Neural crest cell (in vitro differentiated cells): ENCODE measurements at regions not wholly inside any gene's neighbourhood (a gene's known extent, or its start where the extent isn't known, plus 50 kb on each side); places are given as distances from the start of the nearest gene placed in this dataset.

Experiments used
- DNase-seq: peaks from one replicate; pipeline ENCODE4 v3.0.0; 2021; ENCODE audit warnings: low read depth, mixed read lengths, low spot score
- H3K27ac Mint-ChIP-seq: one replicate; pipeline ENCODE4 v1.8.0; 2021; ENCODE audit warnings: mild to moderate bottlenecking, mixed read lengths; ENCODE audit not compliant: unreplicated experiment
- H3K27me3 Mint-ChIP-seq: 2 replicates; pipeline ENCODE4 v1.8.0; 2021; ENCODE audit warnings: low read depth, mild to moderate bottlenecking, mixed read lengths
- H3K36me3 Mint-ChIP-seq: 2 replicates; pipeline ENCODE4 v1.8.0; 2021; ENCODE audit warnings: low read depth, mild to moderate bottlenecking, mixed read lengths
- H3K4me1 Mint-ChIP-seq: 2 replicates; pipeline ENCODE4 v1.8.0; 2021; ENCODE audit warnings: mixed read lengths
- H3K4me3 Mint-ChIP-seq: one replicate; pipeline ENCODE4 v1.8.0; 2021; ENCODE audit warnings: mild to moderate bottlenecking, mixed read lengths
- H3K9me3 Mint-ChIP-seq: 2 replicates; pipeline ENCODE4 v1.8.0; 2021; ENCODE audit warnings: mixed read lengths
- TF ChIP-seq, protein P1 (sequence below): fragments of 200-600 bp; sonication (generic); conservative IDR thresholded peaks from 2 replicates; pipeline ENCODE4 v1.5.0; 2021; ENCODE audit warnings: antibody characterized with exemption, mild to moderate bottlenecking

DNA sequence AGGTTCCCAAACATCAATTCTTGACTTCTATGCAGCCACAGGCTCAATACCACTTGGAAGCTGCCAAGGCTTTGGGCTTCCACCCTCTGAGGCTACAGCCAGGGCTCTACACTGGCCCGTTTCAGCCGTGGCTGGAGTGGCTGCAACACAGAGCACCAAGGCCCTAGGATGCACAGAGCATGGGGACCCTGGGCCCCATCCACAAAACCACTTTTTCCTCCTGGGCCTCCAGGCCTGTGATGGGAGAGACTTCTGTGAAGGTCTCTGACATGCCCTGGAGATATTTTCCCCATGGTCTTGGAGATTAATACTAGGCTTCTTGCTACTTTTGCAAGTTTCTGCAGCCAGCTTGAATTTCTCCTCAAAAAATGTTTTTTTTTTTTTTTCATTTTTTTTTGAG, 655.4 kb upstream of the ZP4 start:
- DNase-seq = no peak
- no peak overlapping the region for H3K27ac Mint-ChIP-seq

DNA sequence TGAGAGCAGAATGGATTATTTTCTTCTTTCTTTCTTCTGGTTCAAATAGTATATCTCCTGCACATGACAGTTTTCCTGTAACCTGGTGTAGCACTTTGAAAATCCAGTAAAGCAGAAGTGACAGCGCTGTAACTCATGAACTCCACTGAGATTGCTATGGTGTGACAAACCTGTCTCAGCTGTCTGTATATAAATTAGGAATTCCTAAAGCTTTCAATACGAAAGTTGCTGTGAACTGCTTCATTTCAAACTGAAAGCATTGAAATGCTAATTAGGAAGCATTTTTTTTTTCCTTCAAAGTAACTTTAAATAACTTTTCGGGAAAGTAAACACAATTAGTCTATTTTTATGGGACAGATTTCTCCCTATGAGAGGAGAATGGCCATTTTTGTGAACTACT, 646.9 kb upstream of the ZP4 start:
- no peak for DNase-seq
- Mint-ChIP-seq H3K27me3 (no peaks in the 10 kb centered on the region), H3K36me3 (no peaks in the 10 kb centered on the region), H3K9me3 (no peaks in the 10 kb centered on the region), H3K27ac (no peak overlapping the region), H3K4me3 (no peak overlapping the region), H3K4me1 (peaks cover 19% of the 10 kb centered on the region)
- TF ChIP-seq, protein P1, sequence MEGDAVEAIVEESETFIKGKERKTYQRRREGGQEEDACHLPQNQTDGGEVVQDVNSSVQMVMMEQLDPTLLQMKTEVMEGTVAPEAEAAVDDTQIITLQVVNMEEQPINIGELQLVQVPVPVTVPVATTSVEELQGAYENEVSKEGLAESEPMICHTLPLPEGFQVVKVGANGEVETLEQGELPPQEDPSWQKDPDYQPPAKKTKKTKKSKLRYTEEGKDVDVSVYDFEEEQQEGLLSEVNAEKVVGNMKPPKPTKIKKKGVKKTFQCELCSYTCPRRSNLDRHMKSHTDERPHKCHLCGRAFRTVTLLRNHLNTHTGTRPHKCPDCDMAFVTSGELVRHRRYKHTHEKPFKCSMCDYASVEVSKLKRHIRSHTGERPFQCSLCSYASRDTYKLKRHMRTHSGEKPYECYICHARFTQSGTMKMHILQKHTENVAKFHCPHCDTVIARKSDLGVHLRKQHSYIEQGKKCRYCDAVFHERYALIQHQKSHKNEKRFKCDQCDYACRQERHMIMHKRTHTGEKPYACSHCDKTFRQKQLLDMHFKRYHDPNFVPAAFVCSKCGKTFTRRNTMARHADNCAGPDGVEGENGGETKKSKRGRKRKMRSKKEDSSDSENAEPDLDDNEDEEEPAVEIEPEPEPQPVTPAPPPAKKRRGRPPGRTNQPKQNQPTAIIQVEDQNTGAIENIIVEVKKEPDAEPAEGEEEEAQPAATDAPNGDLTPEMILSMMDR = no peak

More for the DNA sequence above, 655.4 kb upstream of the ZP4 start:
- TF ChIP-seq, protein P1 = no peak
- H3K36me3 Mint-ChIP-seq = no peaks in the 10 kb centered on the region
- no peaks in the 10 kb centered on the region for H3K4me1 Mint-ChIP-seq
- H3K4me3 Mint-ChIP-seq = no peak overlapping the region
- peaks cover 7% of the 10 kb centered on the region for H3K9me3 Mint-ChIP-seq
- no peaks in the 10 kb centered on the region for H3K27me3 Mint-ChIP-seq

- H3K27ac Mint-ChIP-seq = no peak overlapping the region
- H3K4me3 Mint-ChIP-seq = no peak overlapping the region
- H3K36me3 Mint-ChIP-seq = no peaks in the 10 kb centered on the region
- no peaks in the 10 kb centered on the region for H3K4me1 Mint-ChIP-seq
- DNase-seq = no peak
- no peaks in the 10 kb centered on the region for H3K9me3 Mint-ChIP-seq
- H3K27me3 Mint-ChIP-seq = no peaks in the 10 kb centered on the region
- TF ChIP-seq, protein P1 = no peak
Measured at GRCh38 chr1:238530209-238530851, 639.6 kb upstream of the ZP4 start.

DNA sequence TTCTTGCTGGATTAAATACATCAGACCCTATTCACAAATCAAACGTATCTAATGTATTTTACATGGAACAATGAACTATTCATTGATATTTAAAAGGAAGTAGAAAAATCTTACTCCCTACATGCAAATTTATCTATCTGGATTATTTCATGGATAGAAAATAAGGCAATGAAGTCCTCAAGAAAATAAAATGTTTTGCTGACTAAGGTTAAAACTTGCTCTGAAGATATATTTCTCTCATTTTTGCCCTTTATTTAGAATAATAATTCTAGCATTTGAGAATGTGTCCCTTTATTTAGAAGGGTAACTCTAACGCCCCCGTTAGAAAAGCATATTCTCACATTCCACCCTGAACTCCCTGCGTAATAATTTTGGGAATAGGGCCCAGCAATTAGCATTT, 627.0 kb upstream of the ZP4 start:
- Mint-ChIP-seq H3K4me1 (no peaks in the 10 kb centered on the region), H3K36me3 (peaks cover 4% of the 10 kb centered on the region), H3K27ac (no peak overlapping the region), H3K9me3 (peaks cover 4% of the 10 kb centered on the region), H3K4me3 (no peak overlapping the region), H3K27me3 (no peaks in the 10 kb centered on the region)
- TF ChIP-seq, protein P1 = no peak
- no peak for DNase-seq

- Mint-ChIP-seq H3K4me3 (no peak overlapping the region), H3K9me3 (peaks cover 9% of the 10 kb centered on the region), H3K36me3 (no peaks in the 10 kb centered on the region), H3K27me3 (no peaks in the 10 kb centered on the region), H3K4me1 (no peaks in the 10 kb centered on the region), H3K27ac (no peak overlapping the region)
- TF ChIP-seq, protein P1 = no peak
- DNase-seq = no peak
Measured at GRCh38 chr1:238501290-238501689, 610.6 kb upstream of the ZP4 start.
